ENCODE measurements at regions not wholly inside any gene's neighbourhood (a gene's known extent, or its start where the extent isn't known, plus 50 kb on each side); places are given as distances from the start of the nearest gene placed in this dataset.

GRCh38 chr21:35233756-35234155, 184.7 kb upstream of the RUNX1 start:
- TF ChIP-seq, protein P1, sequence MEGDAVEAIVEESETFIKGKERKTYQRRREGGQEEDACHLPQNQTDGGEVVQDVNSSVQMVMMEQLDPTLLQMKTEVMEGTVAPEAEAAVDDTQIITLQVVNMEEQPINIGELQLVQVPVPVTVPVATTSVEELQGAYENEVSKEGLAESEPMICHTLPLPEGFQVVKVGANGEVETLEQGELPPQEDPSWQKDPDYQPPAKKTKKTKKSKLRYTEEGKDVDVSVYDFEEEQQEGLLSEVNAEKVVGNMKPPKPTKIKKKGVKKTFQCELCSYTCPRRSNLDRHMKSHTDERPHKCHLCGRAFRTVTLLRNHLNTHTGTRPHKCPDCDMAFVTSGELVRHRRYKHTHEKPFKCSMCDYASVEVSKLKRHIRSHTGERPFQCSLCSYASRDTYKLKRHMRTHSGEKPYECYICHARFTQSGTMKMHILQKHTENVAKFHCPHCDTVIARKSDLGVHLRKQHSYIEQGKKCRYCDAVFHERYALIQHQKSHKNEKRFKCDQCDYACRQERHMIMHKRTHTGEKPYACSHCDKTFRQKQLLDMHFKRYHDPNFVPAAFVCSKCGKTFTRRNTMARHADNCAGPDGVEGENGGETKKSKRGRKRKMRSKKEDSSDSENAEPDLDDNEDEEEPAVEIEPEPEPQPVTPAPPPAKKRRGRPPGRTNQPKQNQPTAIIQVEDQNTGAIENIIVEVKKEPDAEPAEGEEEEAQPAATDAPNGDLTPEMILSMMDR (conservative IDR thresholded peaks at IDR 0.05; ENCODE audit: low read length), result no peak
- no peak for TF ChIP-seq EZH2phosphoT487 (IDR thresholded peaks at IDR 0.05; ENCODE audit: borderline replicate concordance)
